GM20000 (cell line): ENCODE measurements at regions not wholly inside any gene's neighbourhood (a gene's known extent, or its start where the extent isn't known, plus 50 kb on each side); places are given as distances from the start of the nearest gene placed in this dataset.

Experiments used
- DNase-seq: peaks from one replicate; pipeline ENCODE4 v3.0.0; 2012; ENCODE audit warnings: low spot score
- CTCF ChIP-seq: IDR thresholded peaks from 2 replicates; pipeline ENCODE4 v1.5.1; 2012; ENCODE audit warnings: mild to moderate bottlenecking, control low read depth; ENCODE audit errors: extremely low read depth, missing control alignments

GRCh38 chr3:154889227-154889634 lies 190.9 kb upstream of the MME start:
- TF ChIP-seq CTCF: no peak
- no peak for DNase-seq

- no peak for DNase-seq
- no peak for TF ChIP-seq CTCF
Observed at GRCh38 chr3:154887869-154888268, 192.2 kb upstream of the MME start.

GRCh38 chr3:154886437-154886836 lies 193.7 kb upstream of the MME start:
- DNase-seq: no peak

GRCh38 chr3:154885418-154885817 lies 194.7 kb upstream of the MME start:
- no peak for TF ChIP-seq CTCF
- DNase-seq: no peak

More at GRCh38 chr3:154886437-154886836, 193.7 kb upstream of the MME start:
- no peak for TF ChIP-seq CTCF

- TF ChIP-seq CTCF: no peak
- no peak for DNase-seq
Observed at GRCh38 chr3:154884952-154885351, 195.2 kb upstream of the MME start.

- no peak for TF ChIP-seq CTCF
- no peak for DNase-seq
Observed at GRCh38 chr3:154875142-154875541, 205.0 kb upstream of the MME start.

- no peak for TF ChIP-seq CTCF
- DNase-seq: no peak
Observed at GRCh38 chr3:154872696-154873095, 207.4 kb upstream of the MME start.

GRCh38 chr3:154872074-154872473 lies 208.0 kb upstream of the MME start:
- TF ChIP-seq CTCF: no peak
- no peak for DNase-seq
